ENCODE measurements at regions not wholly inside any gene's neighbourhood (a gene's known extent, or its start where the extent isn't known, plus 50 kb on each side); places are given as distances from the start of the nearest gene placed in this dataset.
"Not testable (repeated sequence)": the region's sequence is repeated elsewhere in the genome, so short reads cannot be mapped to it uniquely, and the experiment has no call there.

DNA sequence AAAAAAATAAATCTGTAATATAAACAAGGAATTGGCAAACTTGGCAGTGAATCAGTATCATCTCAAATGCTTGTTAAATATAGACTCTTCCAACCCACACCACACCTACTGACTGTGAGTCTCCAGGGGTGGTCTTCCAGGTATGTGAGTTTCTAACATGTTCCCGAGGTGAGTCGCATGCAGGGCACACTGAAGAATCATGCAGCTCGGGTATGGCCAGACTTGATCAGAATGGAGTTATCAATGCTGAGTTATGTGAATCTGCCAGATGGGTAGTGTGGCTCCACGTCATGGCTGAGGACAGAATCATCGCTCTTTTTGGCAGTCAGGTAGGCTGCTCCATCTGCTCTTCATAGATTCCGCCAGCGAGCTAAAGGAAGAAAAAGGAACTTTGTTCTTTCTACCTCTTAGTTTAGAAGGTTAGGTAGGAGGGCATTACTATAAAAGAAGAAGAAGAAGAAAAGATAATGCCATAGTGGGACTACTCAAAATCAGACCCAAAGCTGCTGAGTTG is 1279.7 kb upstream of the ZEB2 start:
- no peak for DNase-seq

DNA sequence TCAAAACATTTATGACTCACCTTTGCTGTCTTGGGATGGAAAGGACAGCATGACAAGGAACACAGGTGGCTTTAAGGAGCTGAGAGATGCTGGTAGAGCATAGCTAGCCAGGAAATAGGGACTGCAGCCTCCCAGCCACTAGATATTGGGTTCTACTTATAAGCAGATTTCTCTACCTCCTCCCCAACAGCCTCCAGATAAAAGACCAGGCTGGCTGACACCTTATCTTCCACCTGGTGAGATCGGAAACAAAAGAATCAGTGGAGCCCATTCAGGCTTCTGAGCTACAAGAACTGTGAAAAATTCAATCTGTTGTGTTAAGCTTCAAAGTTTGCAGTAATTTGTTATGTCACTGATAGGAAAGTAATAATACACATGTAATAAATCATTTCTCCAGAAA is 1278.5 kb upstream of the ZEB2 start:
- DNase-seq: no peak

DNA sequence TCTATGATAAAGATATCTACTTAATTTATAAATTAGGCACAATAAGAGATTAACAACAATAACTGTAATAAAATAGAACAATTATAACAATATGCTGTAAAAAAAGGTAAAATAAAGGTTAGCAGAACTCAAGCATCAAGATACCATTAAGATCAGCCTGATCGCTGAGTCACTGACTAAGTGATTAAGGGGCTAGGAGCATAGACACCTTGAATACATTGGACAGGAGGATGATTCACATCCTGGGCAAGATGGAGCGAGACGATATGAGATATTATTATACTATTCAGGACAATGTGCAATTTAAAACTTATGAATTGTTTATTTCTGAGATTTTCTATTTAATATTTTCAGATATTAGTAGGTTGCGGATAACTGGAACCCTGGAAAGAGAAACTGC is 1277.8 kb upstream of the ZEB2 start:
- DNase-seq: peak; percentile 32

DNA sequence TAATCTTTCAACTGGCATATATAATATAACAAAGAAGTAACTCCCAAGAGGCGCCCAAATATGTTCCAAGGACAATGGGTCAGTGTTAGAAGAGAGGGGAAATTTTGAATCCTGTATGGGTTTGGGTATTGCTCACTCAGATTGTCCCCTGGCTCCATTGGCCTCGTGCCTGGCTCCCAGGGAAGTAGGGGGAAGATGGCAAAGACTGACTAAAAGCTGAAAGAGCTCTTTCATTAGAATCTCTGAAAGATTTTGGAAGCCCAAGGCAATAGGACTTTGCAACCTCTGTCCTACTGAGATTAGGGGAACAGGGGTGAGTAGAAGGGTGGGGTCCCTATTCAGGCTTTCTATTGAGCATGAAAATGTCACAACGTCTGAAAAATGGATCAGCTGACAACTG is 1272.8 kb upstream of the ZEB2 start:
- DNase-seq: no peak

DNA sequence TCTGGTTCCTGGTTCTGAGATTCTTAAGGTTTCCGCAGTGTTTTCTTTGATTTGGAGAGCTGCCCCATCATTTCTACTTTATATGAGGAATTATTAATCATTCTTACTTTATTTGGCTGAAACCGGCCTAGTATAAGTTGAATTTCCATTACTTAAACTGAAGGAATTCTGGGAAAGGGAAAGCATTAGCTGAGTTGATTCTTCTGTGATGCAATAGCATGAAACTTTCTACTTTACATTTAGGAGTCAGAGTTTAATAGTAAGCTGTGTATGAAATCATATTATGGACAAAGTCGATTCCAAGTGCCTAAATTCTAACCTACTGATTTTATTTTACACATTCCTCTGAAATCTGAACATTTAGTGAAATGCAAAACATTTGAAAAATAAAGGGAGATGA is 1269.7 kb upstream of the ZEB2 start:
- DNase-seq: no peak

DNA sequence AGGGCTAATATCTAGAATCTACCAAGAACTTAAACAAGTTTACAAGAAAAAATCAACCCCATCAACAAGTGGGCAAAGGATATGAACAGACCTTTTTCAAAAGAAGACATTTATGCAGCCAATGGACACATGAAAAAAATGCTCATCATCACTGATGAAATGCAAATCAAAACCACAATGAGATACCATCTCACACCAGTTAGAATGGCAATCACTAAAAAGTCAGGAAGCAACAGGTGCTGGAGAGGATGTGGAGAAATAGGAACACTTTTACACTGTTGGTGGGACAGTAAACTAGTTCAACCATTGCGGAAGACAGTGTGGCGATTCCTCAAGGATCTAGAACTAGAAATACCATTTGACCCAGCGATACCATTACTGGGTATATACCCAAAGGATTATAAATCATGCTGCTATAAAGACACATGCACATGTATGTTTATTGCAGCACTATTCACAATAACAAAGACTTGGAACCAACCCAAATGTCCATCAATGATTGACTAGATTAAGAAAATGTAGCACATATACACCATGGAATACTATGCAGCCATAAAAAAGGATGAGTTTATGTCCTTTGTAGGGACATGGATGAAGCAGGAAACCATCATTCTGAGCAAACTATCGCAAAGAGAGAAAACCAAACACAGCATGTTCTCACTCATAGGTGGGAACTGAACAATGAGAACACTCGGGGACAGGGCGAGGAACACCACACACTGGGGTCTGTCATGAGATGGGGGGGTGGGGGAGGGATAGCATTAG is 1267.9 kb upstream of the ZEB2 start:
- not testable (repeated sequence) for DNase-seq

DNA sequence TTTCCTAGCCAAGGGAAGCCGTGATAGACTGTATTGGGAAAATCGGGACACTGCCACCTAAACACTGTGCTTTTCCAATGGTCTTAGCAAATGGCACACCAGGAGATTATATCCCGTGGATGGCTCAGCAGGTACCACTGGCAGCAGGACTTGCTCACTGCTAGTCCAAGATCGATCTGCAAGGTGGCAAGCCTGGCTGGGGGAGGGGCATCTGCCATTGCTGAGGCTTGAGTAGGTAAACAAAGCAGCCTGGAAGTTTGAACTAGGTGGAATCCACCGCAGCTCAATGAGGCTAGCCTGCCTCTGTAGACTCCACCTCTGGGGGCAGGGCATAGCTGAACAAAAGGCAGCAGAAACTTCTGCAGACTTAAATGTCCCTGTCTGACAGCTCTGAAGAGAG is 1262.7 kb upstream of the ZEB2 start:
- not testable (repeated sequence) for DNase-seq

DNA sequence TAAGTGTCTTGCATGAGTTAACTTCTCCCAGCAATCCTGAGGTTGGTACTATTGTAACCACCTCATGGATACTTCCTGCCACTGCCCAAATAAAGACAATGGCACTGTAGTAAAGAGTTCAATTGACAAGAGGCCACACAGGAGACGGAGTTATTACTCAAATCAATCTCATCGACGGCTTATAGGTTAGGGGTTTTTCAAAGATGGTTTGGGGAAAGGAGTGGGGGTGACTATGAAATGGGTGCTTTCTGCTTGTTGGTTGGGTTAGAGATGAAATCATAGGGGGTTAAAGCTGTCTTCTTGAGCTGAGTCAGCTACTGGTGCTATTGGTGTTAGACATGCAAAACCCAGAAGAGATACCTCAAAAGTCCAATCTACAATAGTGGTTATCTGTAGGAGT is 1258.0 kb upstream of the ZEB2 start:
- DNase-seq: no peak

DNA sequence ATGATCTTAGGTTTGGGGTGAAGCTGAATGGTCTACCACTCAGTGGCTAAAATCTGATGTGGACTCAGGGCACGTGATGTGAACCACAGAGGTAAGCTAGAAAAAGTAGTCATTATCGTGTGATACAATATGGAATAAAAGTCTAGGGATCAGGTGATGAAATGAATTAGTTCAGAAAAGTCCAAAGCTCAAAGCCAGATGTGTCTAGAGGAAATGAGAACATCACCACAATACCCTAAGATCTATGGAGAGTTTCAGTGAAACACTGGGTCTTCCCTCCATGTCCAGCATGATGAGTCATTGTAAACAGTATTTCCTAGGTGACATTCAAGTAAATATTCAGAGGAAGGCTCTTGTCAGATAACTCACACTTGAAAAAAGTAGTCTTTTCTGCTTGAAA is 1257.4 kb upstream of the ZEB2 start:
- peak; percentile 39 for DNase-seq

DNA sequence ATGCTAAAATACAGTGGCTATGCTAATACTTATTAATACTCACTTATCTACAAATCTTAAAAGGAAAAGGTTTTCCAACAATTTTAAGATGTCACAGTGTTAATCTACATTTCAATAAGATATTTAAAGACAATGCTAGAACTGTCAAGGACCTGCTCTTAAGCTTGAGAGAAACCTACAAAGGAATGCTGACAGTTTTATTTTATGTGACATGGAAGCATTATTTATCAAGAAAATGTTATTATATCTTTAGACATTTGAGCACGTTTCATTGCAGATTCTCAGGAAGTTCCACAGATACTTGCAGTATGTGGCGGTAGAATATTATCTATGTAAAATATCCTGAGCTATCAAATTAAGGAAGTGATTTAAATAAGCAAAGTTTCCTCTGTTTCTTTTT is 1255.7 kb upstream of the ZEB2 start:
- no peak for DNase-seq

DNA sequence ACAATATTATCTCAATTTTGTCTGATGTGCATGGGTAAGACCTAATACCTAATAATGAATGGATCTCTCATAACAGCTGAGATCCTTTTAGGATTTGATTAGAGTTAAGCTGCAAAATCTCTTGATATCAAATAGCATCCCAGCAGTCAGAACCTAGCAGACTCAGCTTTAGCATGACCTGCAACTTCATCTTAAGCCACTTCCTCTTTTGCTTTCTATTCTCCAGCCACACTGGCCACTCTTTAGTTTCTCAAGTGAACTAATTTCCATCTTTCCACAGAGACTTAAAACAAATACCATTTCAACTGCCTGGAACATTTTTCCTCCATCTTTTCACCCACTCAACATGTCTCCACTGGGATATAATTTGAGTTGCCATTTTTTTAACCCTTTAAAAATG is 1251.6 kb upstream of the ZEB2 start:
- no peak for DNase-seq

DNA sequence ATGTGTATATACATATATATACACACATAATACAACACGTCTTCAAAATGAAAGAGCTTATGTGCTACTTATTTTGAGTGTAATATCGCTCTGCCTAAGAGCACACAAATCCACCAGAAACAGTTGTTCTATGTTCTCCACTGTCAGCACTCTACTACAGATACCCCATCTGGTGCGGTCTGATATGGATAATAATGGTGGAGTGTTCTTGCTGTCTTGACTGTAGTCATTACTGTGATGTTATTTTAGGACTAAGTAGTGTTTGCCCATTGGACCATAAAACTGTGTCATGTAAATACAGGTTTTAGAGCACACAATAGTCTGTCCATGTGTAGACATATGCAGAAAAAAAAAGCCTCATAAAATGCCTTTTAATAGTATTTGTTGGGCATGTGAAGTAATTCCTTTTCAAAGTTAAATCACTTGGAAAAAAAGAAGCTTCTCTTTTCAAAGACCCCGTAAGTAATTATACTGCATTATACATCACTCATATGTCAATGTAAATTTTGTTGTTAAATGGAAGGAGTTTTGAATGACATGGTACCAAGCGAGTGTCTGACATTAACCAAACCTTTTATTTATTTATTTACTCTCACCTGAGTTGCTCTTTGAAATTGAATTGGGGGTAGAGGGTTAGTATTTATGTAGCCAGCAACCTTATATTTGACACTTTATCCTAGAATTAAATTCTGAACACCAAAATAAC is 1249.2 kb upstream of the ZEB2 start:
- DNase-seq: no peak

DNA sequence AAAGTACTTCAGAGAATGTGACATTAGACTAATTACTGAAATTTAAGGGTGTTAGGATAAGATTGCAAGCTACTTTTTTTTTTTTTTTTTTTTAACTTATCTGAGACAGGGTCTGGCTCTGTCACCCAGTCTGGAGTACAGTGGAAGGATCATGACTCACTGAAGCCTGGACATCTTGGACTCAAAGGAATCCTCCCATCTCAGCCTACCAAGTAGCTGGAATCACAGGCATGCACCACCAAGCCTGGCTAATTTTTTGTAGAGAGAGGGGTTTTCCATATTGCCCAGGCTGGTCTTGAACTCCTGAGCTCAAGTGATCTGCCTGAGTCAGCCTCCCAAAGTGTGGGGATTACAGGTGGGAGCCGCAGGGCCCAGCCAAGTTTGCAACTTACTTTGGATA is 1246.0 kb upstream of the ZEB2 start:
- DNase-seq: no peak

DNA sequence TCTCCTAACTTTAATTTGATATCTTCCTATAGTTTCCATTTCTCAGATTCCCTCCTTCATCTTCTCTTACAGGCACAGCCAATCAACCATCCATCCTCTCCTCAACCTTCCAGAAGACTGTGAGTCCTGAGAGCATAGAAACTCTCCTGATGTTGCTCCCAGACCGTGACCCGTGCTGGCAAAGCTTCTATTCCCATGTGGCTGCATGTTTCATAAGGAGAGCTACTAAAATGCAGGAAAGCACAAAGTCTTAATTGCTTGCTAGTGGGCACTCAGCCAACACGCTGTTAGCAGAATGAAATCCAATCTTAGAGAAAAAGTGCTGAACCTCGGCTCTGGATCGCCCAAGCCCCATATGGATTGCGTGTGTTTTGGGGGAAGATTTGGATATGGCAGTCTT is 1244.7 kb upstream of the ZEB2 start:
- no peak for DNase-seq

DNA sequence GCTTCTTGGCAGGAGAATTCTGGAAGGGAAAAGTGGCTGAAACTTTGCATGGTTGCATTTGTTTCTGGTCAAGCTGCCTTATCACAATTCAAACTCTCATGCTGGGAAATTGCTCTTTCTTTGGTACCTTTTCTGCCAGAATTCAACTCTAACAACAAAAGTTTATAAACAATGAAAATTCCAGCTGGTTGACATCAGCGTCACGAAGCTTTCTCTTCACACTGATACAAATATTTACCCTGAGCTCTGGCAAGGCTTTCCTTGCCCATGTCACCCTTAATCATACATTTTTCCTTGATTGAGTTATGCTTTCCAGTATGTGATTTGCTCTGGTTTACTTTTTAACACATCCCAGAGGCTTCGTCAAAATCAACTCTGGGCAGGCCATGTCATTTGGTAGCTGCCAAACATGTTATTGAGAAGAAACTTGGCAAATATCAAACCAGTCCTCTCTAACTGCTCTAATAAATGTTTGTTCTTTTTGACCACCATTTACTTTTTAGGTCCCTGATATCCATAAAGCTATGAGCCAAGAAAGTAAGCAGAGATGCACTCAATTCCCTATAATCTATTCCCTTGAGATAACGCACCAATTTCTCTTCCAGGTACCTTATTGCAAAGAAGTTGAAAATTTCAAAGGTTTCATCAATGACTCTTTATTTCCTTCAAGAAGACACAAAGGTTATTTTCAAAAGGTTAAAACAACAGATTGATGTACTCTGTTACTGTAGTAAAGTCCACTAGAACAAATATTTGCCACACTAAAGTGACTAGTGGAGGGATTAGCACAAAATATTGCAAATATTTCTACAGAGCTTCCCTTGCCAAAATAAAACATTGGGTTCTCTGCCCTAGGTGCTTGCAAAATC is 1241.1 kb upstream of the ZEB2 start:
- peak; percentile 80 for DNase-seq

DNA sequence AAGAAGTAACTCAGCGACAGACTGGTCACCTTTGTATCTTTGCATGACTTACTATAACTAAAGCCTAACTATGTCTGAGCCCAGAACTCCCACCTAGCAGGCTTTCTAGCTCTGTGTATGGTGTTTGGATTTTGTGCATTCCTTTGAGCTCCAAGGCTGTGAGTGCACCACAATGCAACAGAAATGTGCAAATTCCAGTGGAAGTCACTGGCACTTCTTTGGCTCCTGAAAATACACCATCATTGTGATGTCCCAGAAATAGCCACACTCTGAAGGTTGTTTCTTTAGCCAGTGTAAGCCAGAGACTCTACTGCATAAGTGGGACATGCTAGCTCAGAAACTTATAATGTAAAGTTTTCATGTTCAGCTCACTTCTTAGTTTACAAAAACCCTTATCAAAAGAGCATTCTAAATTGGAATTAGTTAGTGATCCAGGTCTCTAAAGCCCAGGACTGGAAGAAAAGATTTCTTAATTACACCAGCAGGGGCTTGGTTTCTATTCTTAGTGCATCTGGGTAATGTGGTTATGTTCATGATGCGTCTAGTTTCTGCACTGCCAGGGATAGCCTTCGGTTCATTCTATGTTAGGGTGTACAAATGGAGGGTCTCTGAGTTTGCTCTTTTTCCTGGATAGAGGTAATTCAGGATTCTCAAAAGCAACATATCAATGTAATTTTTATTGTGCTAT is 1239.5 kb upstream of the ZEB2 start:
- no peak for DNase-seq

DNA sequence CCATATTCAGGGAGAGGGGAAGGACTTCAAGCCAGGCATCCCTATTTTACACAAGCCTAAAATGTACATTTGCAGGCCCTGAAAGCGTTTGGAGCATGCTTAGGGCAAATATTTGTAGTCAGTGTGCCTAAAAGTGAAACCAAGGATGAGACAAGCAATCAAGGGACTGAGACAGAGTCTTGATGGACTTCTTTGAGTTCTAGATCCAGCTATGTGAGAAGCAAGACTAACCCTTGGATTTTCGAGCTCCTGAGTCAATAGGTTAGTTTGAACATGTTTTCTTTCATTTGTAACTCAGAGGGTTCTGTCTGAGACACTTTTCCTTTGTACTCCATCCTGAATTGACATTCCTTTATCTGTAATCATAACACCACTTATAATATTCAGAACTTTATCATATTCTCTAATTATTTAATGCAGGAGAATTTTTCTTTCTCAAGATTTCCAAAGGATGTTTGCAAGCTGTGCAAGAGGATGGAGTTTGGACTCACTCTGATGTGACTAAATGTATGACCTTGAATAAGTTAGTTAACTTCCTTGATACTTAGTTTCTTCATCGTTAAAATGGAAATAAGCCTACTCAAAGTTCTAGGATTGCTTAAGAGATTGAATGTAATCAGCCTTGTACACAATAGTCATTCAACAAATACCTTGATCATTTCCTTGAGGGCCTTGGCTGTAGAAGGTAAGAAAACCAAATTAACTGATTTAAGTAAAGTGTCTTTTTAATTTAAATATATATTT is 1237.8 kb upstream of the ZEB2 start:
- no peak for DNase-seq

DNA sequence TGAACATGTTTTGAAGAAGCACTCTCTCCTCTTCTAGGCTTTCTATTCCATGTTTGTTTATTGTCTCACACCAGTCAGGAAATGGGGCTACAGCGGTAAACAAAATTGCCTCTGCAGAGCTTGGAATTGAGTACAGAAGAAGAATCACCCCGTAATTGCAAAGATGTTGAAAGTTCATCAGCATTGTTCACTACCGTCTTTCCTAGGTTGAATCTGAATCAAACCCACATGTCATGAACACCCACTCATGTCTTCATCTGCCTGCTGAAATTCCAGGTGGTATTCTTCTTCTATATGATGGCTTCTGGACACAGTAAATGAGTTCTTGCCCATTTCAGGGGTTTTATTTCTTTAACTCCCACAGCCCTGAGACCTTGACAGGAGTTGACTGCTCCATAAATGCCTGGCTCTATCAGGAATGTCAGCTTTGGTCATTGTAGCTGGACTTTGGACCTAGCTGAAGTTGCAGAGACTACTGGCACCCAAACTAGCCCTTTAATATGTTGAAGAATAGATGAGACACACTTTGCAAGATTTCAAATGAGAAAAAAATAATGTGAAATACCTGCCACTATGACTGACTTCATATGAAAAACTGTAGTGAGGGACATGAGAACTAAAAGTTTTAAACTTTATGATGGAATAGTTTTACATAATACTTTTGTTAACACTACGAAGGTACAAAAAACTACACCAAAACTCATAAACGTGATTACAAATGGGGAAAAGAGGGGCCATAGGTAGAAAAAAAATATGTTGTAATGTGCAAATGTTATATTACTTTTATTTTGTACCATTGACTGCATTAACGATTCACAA is 1235.3 kb upstream of the ZEB2 start:
- no peak for DNase-seq

DNA sequence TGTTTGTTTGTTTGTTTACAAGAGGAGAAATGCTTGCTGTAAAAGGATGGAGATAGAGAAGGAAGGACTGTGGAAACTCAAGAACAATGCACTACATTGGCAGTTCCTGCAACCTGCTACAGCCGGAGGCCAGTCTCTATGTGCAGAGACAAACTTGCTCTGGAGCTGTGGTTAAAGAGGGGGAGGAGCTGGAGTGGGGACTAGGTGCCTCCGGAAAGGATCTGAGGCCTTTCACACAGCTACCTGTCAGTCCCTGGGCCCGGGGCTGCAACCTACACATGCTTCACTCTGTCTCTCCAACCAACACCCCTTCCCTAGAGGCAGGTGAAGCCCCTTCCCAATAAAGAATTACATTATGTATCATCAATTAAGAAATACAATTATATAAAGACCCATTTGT is 1234.0 kb upstream of the ZEB2 start:
- no peak for DNase-seq

DNA sequence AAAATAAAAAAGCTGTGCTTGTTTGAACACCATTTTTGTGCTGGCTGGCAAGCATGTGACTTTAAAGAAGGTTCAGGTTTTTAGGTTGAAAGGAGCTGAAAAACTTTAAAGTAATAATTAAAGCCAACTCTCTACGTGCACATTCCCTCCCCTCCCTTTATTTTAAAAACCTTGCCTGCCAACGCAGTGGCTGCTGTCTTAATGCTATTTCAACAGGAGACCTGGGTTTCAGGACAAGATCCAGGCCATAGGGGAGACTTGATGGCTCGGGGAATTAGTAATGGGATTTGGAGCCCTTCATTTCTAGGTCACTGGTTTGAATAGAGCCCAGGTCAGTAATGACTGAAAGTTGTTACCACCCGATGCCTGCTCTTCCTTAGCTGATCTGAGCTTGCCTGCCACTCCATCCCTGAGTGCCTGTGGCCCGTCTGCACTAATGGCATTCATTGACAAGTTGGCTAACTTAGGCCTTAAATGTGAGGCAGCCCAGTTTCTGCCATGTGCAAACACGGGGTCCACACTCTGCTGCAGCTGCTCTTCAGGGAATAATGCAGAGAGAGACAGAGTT is 1233.2 kb upstream of the ZEB2 start:
- no peak for DNase-seq
